NB4 (cell line): ENCODE measurements at regions not wholly inside any gene's neighbourhood (a gene's known extent, or its start where the extent isn't known, plus 50 kb on each side); places are given as distances from the start of the nearest gene placed in this dataset.

Experiments used
- CTCF ChIP-seq: IDR thresholded peaks from one replicate; pipeline ENCODE4 v1.5.1; 2012; ENCODE audit warnings: low read depth, low read length
- MAX ChIP-seq: IDR thresholded peaks from 2 replicates; pipeline ENCODE4 v1.6.1; 2011; ENCODE audit warnings: low read depth, low read length
- POLR2A ChIP-seq: IDR thresholded peaks from 2 replicates; pipeline ENCODE4 v1.6.1; 2011; ENCODE audit warnings: mild to moderate bottlenecking; ENCODE audit not compliant: insufficient read length; ENCODE audit errors: extremely low read depth

GRCh38 chr1:38197312-38198061, 150.9 kb upstream of the POU3F1 start:
- no peak for TF ChIP-seq CTCF
- TF ChIP-seq POLR2A: no peak
- TF ChIP-seq MAX: no peak
